GM23338 (cell line): ENCODE measurements at regions not wholly inside any gene's neighbourhood (a gene's known extent, or its start where the extent isn't known, plus 50 kb on each side); places are given as distances from the start of the nearest gene placed in this dataset.

Source experiments
- ATAC-seq: fragments of 200-7000 bp; cut with Tn5 transposase; 3 replicates; pipeline ENCODE4 v1.9.1; 2020
- DNase-seq: peaks from one replicate; pipeline ENCODE4 v3.0.0-alpha.2; 2015; ENCODE audit warnings: low spot score
- H2AFZ ChIP-seq: fragments of 200-600 bp; sonication (generic); 2 replicates; pipeline ENCODE4 v1.8.0; 2016; ENCODE audit warnings: antibody characterized with exemption, mild to moderate bottlenecking, moderate library complexity
- H3F3A ChIP-seq: fragments of 200-600 bp; sonication (generic); replicated peaks from 2 replicates; pipeline ENCODE4 v1.8.0; 2017; ENCODE audit warnings: antibody characterized with exemption, mixed run types, low read depth
- H3K27ac ChIP-seq: fragments of 200-600 bp; sonication (generic); 2 replicates; pipeline ENCODE4 v1.6.1; 2016; ENCODE audit warnings: low read depth
- H3K27me3 ChIP-seq: fragments of 200-600 bp; sonication (generic); 2 replicates; pipeline ENCODE4 v1.8.0; 2016; ENCODE audit warnings: mild to moderate bottlenecking, mixed run types, moderate library complexity; ENCODE audit not compliant: insufficient read depth
- H3K36me3 ChIP-seq: fragments of 200-600 bp; sonication (generic); 2 replicates; pipeline ENCODE4 v1.8.0; 2016; ENCODE audit warnings: mild to moderate bottlenecking; ENCODE audit not compliant: insufficient read depth
- H3K4me1 ChIP-seq: fragments of 200-600 bp; sonication (generic); 2 replicates; pipeline ENCODE4 v1.8.0; 2016; ENCODE audit warnings: mild to moderate bottlenecking, moderate library complexity; ENCODE audit not compliant: insufficient read depth
- H3K4me2 ChIP-seq: fragments of 200-600 bp; sonication (generic); 2 replicates; pipeline ENCODE4 v1.7.1; 2017; ENCODE audit warnings: mixed run types
- H3K4me3 ChIP-seq: fragments of 200-600 bp; sonication (generic); 2 replicates; pipeline ENCODE4 v1.6.1; 2016; ENCODE audit warnings: mixed run types
- H3K79me2 ChIP-seq: fragments of 200-600 bp; sonication (generic); replicated peaks from 2 replicates; pipeline ENCODE4 v1.8.0; 2017; ENCODE audit warnings: mild to moderate bottlenecking; ENCODE audit not compliant: insufficient read depth
- H3K9me2 ChIP-seq: fragments of 200-600 bp; sonication (generic); 2 replicates; pipeline ENCODE4 v1.8.0; 2017; ENCODE audit not compliant: insufficient read depth
- H4K20me1 ChIP-seq: fragments of 200-600 bp; sonication (generic); replicated peaks from 2 replicates; pipeline ENCODE4 v1.8.0; 2017; ENCODE audit warnings: mild to moderate bottlenecking; ENCODE audit not compliant: insufficient read depth
- H3K27ac Mint-ChIP-seq: 2 replicates; pipeline ENCODE4 v1.8.0; 2020; ENCODE audit warnings: inconsistent platforms, mild to moderate bottlenecking, moderate library complexity, mixed read lengths
- H3K27me3 Mint-ChIP-seq: 3 replicates; pipeline ENCODE4 v1.8.0; 2022; ENCODE audit warnings: low read depth, mild to moderate bottlenecking, moderate library complexity, mixed read lengths, inconsistent platforms; ENCODE audit not compliant: insufficient read depth, poor library complexity
- H3K36me3 Mint-ChIP-seq: 3 replicates; pipeline ENCODE4 v1.8.0; 2021; ENCODE audit warnings: low read depth, mild to moderate bottlenecking, inconsistent platforms, moderate library complexity, mixed read lengths
- H3K4me1 Mint-ChIP-seq: 3 replicates; pipeline ENCODE4 v1.8.0; 2020; ENCODE audit warnings: mild to moderate bottlenecking, inconsistent platforms, mixed read lengths
- H3K4me3 Mint-ChIP-seq: 3 replicates; pipeline ENCODE4 v1.8.0; 2021; ENCODE audit warnings: moderate library complexity, mild to moderate bottlenecking, inconsistent platforms, mixed read lengths
- H3K9me3 Mint-ChIP-seq: 3 replicates; pipeline ENCODE4 v1.8.0; 2020; ENCODE audit warnings: moderate library complexity, mild to moderate bottlenecking, inconsistent platforms, mixed read lengths
- CREB1 ChIP-seq: fragments of 250-450 bp; sonication (Bioruptor Pico); IDR thresholded peaks from 2 replicates; pipeline ENCODE4 v1.5.0; 2020; ENCODE audit warnings: low read depth, mild to moderate bottlenecking, moderate library complexity
- CTCF ChIP-seq, 2 experiments: fragments of 200-600 bp in 1 of 2; sonication (generic) in 1 of 2; conservative IDR thresholded peaks; 2 replicates each; pipeline versions ENCODE4 v1.5.1 to v1.6.1; 2016 to 2017; ENCODE audit warnings: antibody characterized with exemption in 2 of 2, low read depth in 2 of 2, mild to moderate bottlenecking in 2 of 2, moderate library complexity in 1 of 2
- ETS1 ChIP-seq: IDR thresholded peaks from 2 replicates; pipeline ENCODE4 v1.6.1; 2016; ENCODE audit warnings: antibody characterized with exemption
- REST ChIP-seq: IDR thresholded peaks from one replicate; pipeline ENCODE4 v1.6.1; 2018; ENCODE audit warnings: antibody characterized with exemption; ENCODE audit not compliant: unreplicated experiment
- ZNF114 ChIP-seq: fragments of 250-450 bp; sonication (Bioruptor Pico); IDR thresholded peaks from 2 replicates; pipeline ENCODE4 v1.5.0; 2020; ENCODE audit warnings: mild to moderate bottlenecking, moderate library complexity
- ZNF331 ChIP-seq: fragments of 250-450 bp; sonication (Bioruptor Pico); IDR thresholded peaks from 2 replicates; pipeline ENCODE4 v1.5.0; 2020; ENCODE audit warnings: low read depth, mild to moderate bottlenecking, moderate library complexity
- ZNF462 ChIP-seq: fragments of 250-450 bp; sonication (Bioruptor Pico); IDR thresholded peaks from 2 replicates; pipeline ENCODE4 v1.5.0; 2020; ENCODE audit warnings: mild to moderate bottlenecking, moderate library complexity

- Mint-ChIP-seq H3K27ac (no peak overlapping the region), H3K9me3 (no peaks in the 10 kb centered on the region), H3K4me3 (no peak overlapping the region), H3K27me3 (no peaks in the 10 kb centered on the region), H3K4me1 (no peaks in the 10 kb centered on the region), H3K36me3 (no peaks in the 10 kb centered on the region)
- Histone ChIP-seq H3K79me2 (no peaks in the 10 kb centered on the region), H3F3A (no peaks in the 10 kb centered on the region), H3K4me1 (no peaks in the 10 kb centered on the region), H3K9me2 (no peaks in the 10 kb centered on the region), H3K4me2 (no peak overlapping the region), H2AFZ (no peak overlapping the region), H3K27me3 (no peaks in the 10 kb centered on the region), H3K36me3 (no peaks in the 10 kb centered on the region), H3K4me3 (no peak overlapping the region), H4K20me1 (no peaks in the 10 kb centered on the region), H3K27ac (no peak overlapping the region)
- TF ChIP-seq CTCF (conservative IDR thresholded peaks at IDR 0.05; ENCODE audit: low read depth in 2 of 2) (no peak), ETS1 (no peak), ZNF331 (CRISPR knock-in tag) (no peak), CREB1 (CRISPR knock-in tag) (no peak), REST (no peak), ZNF114 (CRISPR knock-in tag) (no peak), ZNF462 (no peak)
- no peak for DNase-seq
- ATAC-seq = no peak
These were observed 706.1 kb upstream of the PTPRD start for GRCh38 chr9:11318946-11319345.
